GM12878 (cell line): ENCODE measurements at regions not wholly inside any gene's neighbourhood (a gene's known extent, or its start where the extent isn't known, plus 50 kb on each side); places are given as distances from the start of the nearest gene placed in this dataset.

Experiments used
- ATAC-seq: fragments of 200-7000 bp; cut with Tn5 transposase; 3 replicates; pipeline ENCODE4 v1.9.1; 2020; ENCODE audit warnings: mild to moderate bottlenecking, moderate library complexity
- BruUV-seq: library from RNA; stranded (reverse); fragments of 400-500 nt; replicated peaks from 2 replicates; lab custom pipeline; 2021; lab: Mats Ljungman, UMichigan
- CTCF ChIA-PET: fragments of 300-600 bp; sonication (Branson Sonifier 250); formaldehyde crosslinking; extraction: SDS; loops from one replicate; lab custom pipeline; 2021; ENCODE audit warnings: inconsistent platforms; lab: Yijun Ruan, JAX
- POLR2A ChIA-PET: fragments of 350-600 bp; formaldehyde crosslinking; extraction: SDS; loops from one replicate; lab custom pipeline; 2021; ENCODE audit warnings: inconsistent platforms; lab: Charles Lee
- RAD21 ChIA-PET: fragments of 300-600 bp; sonication (Branson Sonifier 250); formaldehyde crosslinking; loops from one replicate; lab custom pipeline; 2023; ENCODE audit warnings: antibody characterized with exemption; ENCODE audit not compliant: unreplicated experiment; lab: Charles Lee
- SMC1A ChIA-PET: fragments of 300-600 bp; sonication (Branson Sonifier 250); formaldehyde crosslinking; loops from one replicate; lab custom pipeline; 2023; ENCODE audit not compliant: unreplicated experiment, uncharacterized antibody; lab: Charles Lee
- DNase-seq: peaks from one replicate; pipeline ENCODE4 v3.0.0-alpha.2; 2011; ENCODE audit warnings: low read depth, low spot score
- FAIRE-seq: peaks from 3 replicates; lab custom pipeline; 2011; peaks lifted over from hg19 to GRCh38; lab: Jason Lieb, UNC
- H2AFZ ChIP-seq: 2 replicates; pipeline ENCODE4 v1.6.0; 2011; ENCODE audit warnings: low read depth, low read length, control low read depth; ENCODE audit not compliant: control insufficient read depth
- H3K27ac ChIP-seq: 2 replicates; pipeline ENCODE4 v1.5.1; 2011; ENCODE audit warnings: control low read depth; ENCODE audit not compliant: control insufficient read depth, insufficient read depth
- H3K27me3 ChIP-seq, 2 experiments: replicated peaks in 1 of 2; 2 replicates each; pipeline versions ENCODE4 v1.6.0 to v1.6.1; 2011; ENCODE audit warnings: low read length in 1 of 2; ENCODE audit not compliant: control insufficient read depth in 2 of 2, insufficient read depth in 2 of 2
- H3K36me3 ChIP-seq, 2 experiments: 2 replicates each; pipeline ENCODE4 v1.5.1; 2011; ENCODE audit warnings: low read length in 1 of 2; ENCODE audit not compliant: control insufficient read depth in 2 of 2, insufficient read depth in 2 of 2
- H3K4me1 ChIP-seq: 2 replicates; pipeline ENCODE4 v1.6.1; 2011; ENCODE audit warnings: mild to moderate bottlenecking, low read length, moderate library complexity, mixed read lengths; ENCODE audit not compliant: control insufficient read depth, insufficient read depth
- H3K4me2 ChIP-seq: 2 replicates; pipeline ENCODE4 v1.6.0; 2011; ENCODE audit warnings: control low read depth; ENCODE audit not compliant: control insufficient read depth, insufficient read depth
- H3K4me3 ChIP-seq: fragments of 200-600 bp; sonication (generic); 2 replicates; pipeline ENCODE4 v1.5.1; 2016
- H3K79me2 ChIP-seq: 2 replicates; pipeline ENCODE4 v1.6.0; 2011; ENCODE audit warnings: low read length; ENCODE audit not compliant: control insufficient read depth, insufficient read depth
- H3K9ac ChIP-seq: 2 replicates; pipeline ENCODE4 v1.8.0; 2011; ENCODE audit warnings: low read length, control low read depth, mixed read lengths; ENCODE audit not compliant: control insufficient read depth, insufficient read depth
- H3K9me3 ChIP-seq: replicated peaks from 3 replicates; pipeline ENCODE4 v1.5.1; 2011; ENCODE audit warnings: mild to moderate bottlenecking, low read length; ENCODE audit not compliant: control insufficient read depth, insufficient read depth
- H4K20me1 ChIP-seq: 2 replicates; pipeline ENCODE4 v1.6.0; 2011; ENCODE audit not compliant: control insufficient read depth, insufficient read depth
- DPF2 ChIP-seq: fragments of 450-650 bp; IDR thresholded peaks from 2 replicates; pipeline ENCODE4 v1.6.1; 2017; ENCODE audit warnings: mild to moderate bottlenecking
- EED ChIP-seq: sonication (generic); IDR thresholded peaks from 2 replicates; pipeline ENCODE4 v1.6.1; 2016; ENCODE audit warnings: antibody characterized with exemption, low read depth
- IKZF1 ChIP-seq: fragments of 450-650 bp; conservative IDR thresholded peaks from 2 replicates; pipeline ENCODE4 v1.6.1; 2017; ENCODE audit warnings: antibody characterized with exemption, mild to moderate bottlenecking
- KLF5 ChIP-seq: fragments of 450-650 bp; IDR thresholded peaks from 2 replicates; pipeline ENCODE4 v1.6.1; 2014; ENCODE audit warnings: mild to moderate bottlenecking; ENCODE audit not compliant: partially characterized antibody
- LARP7 ChIP-seq: fragments of 450-650 bp; IDR thresholded peaks from 2 replicates; pipeline ENCODE4 v1.6.1; 2017; ENCODE audit warnings: mild to moderate bottlenecking
- MEF2A ChIP-seq: IDR thresholded peaks from 2 replicates; pipeline ENCODE4 v1.6.1; 2011; ENCODE audit warnings: low read depth, mild to moderate bottlenecking, low read length, moderate library complexity; ENCODE audit not compliant: insufficient read depth
- MXI1 ChIP-seq: fragments of 150-350 bp; IDR thresholded peaks from 2 replicates; pipeline ENCODE4 v1.6.1; 2011; ENCODE audit warnings: low read depth, mild to moderate bottlenecking, inconsistent platforms, low read length, improper control_type of control experiment
- SIX5 ChIP-seq: IDR thresholded peaks from 2 replicates; pipeline ENCODE4 v1.6.1; 2011; ENCODE audit warnings: mild to moderate bottlenecking, low read depth, low read length, moderate library complexity; ENCODE audit not compliant: severe bottlenecking
- SP1 ChIP-seq: IDR thresholded peaks from one replicate; pipeline ENCODE4 v1.6.1; 2011; ENCODE audit warnings: low read depth, low read length
- STAT1 ChIP-seq: fragments of 450-650 bp; conservative IDR thresholded peaks from 2 replicates; pipeline ENCODE4 v1.6.1; 2014; ENCODE audit warnings: antibody characterized with exemption, mild to moderate bottlenecking
- STAT3 ChIP-seq: IDR thresholded peaks from 2 replicates; pipeline ENCODE4 v1.6.1; 2011; ENCODE audit warnings: low read depth, low read length, improper control_type of control experiment
- ZBED1 ChIP-seq: IDR thresholded peaks from 2 replicates; pipeline ENCODE4 v1.6.1; 2016; ENCODE audit warnings: borderline replicate concordance
- WGBS: methylation state at CpG from one replicate; pipeline ENCODE4 v1.1.6; 2016; ENCODE audit warnings: low lambda C conversion rate; ENCODE audit not compliant: insufficient replicate concordance, insufficient coverage; ENCODE audit errors: missing lambda C conversion rate; 5-methylcytosine and 5-hydroxymethylcytosine counted together
- in situ Hi-C: fragments of 300-500 bp; cut with MboI; formaldehyde crosslinking; loops from 9 replicates; pipeline ENCODE4 v1.14.3; 2018; ENCODE audit warnings: mixed read lengths
- intact Hi-C: fragments of 100-400 bp; cut with micrococcal nuclease; formaldehyde crosslinking; loops from one replicate; pipeline ENCODE4 v1.14.2; 2022; ENCODE audit not compliant: unreplicated experiment
- TF ChIP-seq, protein P1 (sequence below): fragments of 450-650 bp; formaldehyde crosslinking; IDR thresholded peaks from 2 replicates; pipeline ENCODE4 v1.4.0; 2020; ENCODE audit warnings: mild to moderate bottlenecking, moderate library complexity
- TF ChIP-seq, protein P2 (sequence below): IDR thresholded peaks from 2 replicates; pipeline ENCODE4 v1.6.1; 2012; ENCODE audit warnings: low read depth, low read length, improper control_type of control experiment
- TF ChIP-seq, protein P3 (sequence below): fragments of 450-650 bp; IDR thresholded peaks from 2 replicates; pipeline ENCODE4 v1.6.1; 2017; ENCODE audit warnings: borderline replicate concordance

DNA sequence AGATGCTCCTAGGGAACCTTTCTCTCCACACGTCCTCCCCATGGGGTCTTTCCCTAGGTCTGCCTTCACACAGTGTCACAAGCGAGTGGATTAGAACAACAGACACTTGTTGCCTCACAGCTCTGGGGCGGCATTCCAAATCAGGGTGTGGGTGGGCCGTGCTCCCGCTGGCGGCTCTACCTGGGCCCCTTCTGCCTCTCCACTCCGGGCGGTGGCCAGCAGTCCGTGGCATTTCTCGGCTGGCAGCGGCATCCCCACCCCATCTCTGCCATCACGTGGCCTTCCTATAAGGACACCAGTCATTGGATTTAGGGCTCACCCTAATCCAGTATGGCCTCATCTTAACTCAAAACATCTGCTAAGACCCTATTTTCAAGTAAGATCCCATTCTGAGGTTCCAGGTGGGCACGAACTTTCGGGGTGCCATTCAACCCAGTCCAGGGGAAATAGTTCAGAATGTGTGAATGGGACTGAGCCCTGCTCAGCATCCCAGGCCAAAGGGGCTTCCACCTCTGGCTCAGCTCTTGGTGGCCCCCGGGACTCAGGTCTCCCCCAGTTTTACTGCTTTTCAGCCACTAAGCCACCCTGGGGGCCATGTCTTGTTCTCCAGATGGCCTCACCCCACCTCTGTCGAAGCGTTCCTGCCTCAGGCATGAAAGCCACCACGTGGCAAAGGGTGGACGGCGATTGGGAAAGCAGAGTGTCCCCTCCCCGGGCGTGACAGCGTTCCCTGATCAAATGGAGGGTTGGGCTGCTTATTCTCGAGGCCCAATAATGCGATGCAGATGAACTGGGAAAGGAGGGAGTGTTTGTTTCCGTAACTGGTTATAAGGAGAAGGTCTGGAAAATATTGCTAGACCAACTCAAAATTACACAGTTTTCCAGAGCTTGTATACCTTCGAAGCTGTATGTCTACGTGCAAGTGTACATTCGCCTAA lies 350.0 kb downstream of the GLRX3 start:
- BruUV-seq = no TSS peak
- Histone ChIP-seq H3K9me3 (no peaks in the 10 kb centered on the region; the same call in 2 of the 3 replicates), H3K4me1 (no peaks in the 10 kb centered on the region), H3K4me3 (no peak overlapping the region), H3K27ac (no peak overlapping the region), H2AFZ (no peak overlapping the region), H3K4me2 (no peak overlapping the region), H3K27me3 (no peaks in the 10 kb centered on the region), H4K20me1 (no peaks in the 10 kb centered on the region), H3K9ac (no peak overlapping the region), H3K36me3 (no peaks in the 10 kb centered on the region), H3K79me2 (no peaks in the 10 kb centered on the region)
- DNase-seq (no peak), FAIRE-seq (no peak), ATAC-seq (no peak)
- SMC1A ChIA-PET = no interaction called here
- in situ Hi-C loops = no loop called here
- CTCF ChIA-PET = no interaction called here
- 31% methylated on average over 29 of the region's 29 CpGs for WGBS
- intact Hi-C loops = no loop called here
- POLR2A ChIA-PET = no interaction called here
- RAD21 ChIA-PET = no interaction called here
- TF ChIP-seq DPF2 (no peak), EED (no peak), ZBED1 (no peak), MXI1 (no peak), STAT3 (no peak), MEF2A (no peak), KLF5 (no peak), LARP7 (no peak), STAT1 (no peak), SP1 (no peak), SIX5 (no peak), IKZF1 (no peak)
- TF ChIP-seq, protein P1, sequence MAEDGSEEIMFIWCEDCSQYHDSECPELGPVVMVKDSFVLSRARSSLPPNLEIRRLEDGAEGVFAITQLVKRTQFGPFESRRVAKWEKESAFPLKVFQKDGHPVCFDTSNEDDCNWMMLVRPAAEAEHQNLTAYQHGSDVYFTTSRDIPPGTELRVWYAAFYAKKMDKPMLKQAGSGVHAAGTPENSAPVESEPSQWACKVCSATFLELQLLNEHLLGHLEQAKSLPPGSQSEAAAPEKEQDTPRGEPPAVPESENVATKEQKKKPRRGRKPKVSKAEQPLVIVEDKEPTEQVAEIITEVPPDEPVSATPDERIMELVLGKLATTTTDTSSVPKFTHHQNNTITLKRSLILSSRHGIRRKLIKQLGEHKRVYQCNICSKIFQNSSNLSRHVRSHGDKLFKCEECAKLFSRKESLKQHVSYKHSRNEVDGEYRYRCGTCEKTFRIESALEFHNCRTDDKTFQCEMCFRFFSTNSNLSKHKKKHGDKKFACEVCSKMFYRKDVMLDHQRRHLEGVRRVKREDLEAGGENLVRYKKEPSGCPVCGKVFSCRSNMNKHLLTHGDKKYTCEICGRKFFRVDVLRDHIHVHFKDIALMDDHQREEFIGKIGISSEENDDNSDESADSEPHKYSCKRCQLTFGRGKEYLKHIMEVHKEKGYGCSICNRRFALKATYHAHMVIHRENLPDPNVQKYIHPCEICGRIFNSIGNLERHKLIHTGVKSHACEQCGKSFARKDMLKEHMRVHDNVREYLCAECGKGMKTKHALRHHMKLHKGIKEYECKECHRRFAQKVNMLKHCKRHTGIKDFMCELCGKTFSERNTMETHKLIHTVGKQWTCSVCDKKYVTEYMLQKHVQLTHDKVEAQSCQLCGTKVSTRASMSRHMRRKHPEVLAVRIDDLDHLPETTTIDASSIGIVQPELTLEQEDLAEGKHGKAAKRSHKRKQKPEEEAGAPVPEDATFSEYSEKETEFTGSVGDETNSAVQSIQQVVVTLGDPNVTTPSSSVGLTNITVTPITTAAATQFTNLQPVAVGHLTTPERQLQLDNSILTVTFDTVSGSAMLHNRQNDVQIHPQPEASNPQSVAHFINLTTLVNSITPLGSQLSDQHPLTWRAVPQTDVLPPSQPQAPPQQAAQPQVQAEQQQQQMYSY (CRISPR knock-in tag) = no peak
- TF ChIP-seq, protein P2, sequence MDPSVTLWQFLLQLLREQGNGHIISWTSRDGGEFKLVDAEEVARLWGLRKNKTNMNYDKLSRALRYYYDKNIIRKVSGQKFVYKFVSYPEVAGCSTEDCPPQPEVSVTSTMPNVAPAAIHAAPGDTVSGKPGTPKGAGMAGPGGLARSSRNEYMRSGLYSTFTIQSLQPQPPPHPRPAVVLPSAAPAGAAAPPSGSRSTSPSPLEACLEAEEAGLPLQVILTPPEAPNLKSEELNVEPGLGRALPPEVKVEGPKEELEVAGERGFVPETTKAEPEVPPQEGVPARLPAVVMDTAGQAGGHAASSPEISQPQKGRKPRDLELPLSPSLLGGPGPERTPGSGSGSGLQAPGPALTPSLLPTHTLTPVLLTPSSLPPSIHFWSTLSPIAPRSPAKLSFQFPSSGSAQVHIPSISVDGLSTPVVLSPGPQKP = no peak
- TF ChIP-seq, protein P3, sequence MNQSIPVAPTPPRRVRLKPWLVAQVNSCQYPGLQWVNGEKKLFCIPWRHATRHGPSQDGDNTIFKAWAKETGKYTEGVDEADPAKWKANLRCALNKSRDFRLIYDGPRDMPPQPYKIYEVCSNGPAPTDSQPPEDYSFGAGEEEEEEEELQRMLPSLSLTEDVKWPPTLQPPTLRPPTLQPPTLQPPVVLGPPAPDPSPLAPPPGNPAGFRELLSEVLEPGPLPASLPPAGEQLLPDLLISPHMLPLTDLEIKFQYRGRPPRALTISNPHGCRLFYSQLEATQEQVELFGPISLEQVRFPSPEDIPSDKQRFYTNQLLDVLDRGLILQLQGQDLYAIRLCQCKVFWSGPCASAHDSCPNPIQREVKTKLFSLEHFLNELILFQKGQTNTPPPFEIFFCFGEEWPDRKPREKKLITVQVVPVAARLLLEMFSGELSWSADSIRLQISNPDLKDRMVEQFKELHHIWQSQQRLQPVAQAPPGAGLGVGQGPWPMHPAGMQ = no peak
